AG20443 (cell line): ENCODE measurements at regions not wholly inside any gene's neighbourhood (a gene's known extent, or its start where the extent isn't known, plus 50 kb on each side); places are given as distances from the start of the nearest gene placed in this dataset.
A peak's percentile ranks its signal among the peaks of the same experiment; 100 is the strongest.

Experiments used
- DNase-seq: peaks from one replicate; pipeline ENCODE4 v3.0.0; 2012; ENCODE audit warnings: low spot score, mixed read lengths

- DNase-seq = peak; percentile 84
Observed at GRCh38 chr20:50379049-50379990, 130.9 kb upstream of the PTPN1 start.

- no peak for DNase-seq
Observed at GRCh38 chr20:50379991-50380696, 130.0 kb upstream of the PTPN1 start.

GRCh38 chr20:50380697-50381040, 129.5 kb upstream of the PTPN1 start:
- DNase-seq = peak; percentile 83

GRCh38 chr20:50381075-50381732, 129.0 kb upstream of the PTPN1 start:
- no peak for DNase-seq

- DNase-seq = no peak
Observed at GRCh38 chr20:50381771-50382593, 128.2 kb upstream of the PTPN1 start.

- no peak for DNase-seq
Observed at GRCh38 chr20:50385733-50386640, 124.2 kb upstream of the PTPN1 start.

GRCh38 chr20:50386641-50386960, 123.6 kb upstream of the PTPN1 start:
- no peak for DNase-seq

- DNase-seq = no peak
Observed at GRCh38 chr20:50387218-50387995, 122.8 kb upstream of the PTPN1 start.

GRCh38 chr20:50387996-50388332, 122.2 kb upstream of the PTPN1 start:
- no peak for DNase-seq

- DNase-seq = no peak
Observed at GRCh38 chr20:50388733-50389437, 121.3 kb upstream of the PTPN1 start.

GRCh38 chr20:50389438-50389807, 120.8 kb upstream of the PTPN1 start:
- no peak for DNase-seq

GRCh38 chr20:50389808-50390684, 120.1 kb upstream of the PTPN1 start:
- DNase-seq = no peak

GRCh38 chr20:50390685-50391443, 119.3 kb upstream of the PTPN1 start:
- DNase-seq = no peak

- DNase-seq = no peak
Observed at GRCh38 chr20:50391444-50392137, 118.6 kb upstream of the PTPN1 start.

GRCh38 chr20:50392138-50392866, 117.9 kb upstream of the PTPN1 start:
- DNase-seq = no peak

- no peak for DNase-seq
Observed at GRCh38 chr20:50393242-50393641, 116.9 kb upstream of the PTPN1 start.
